Fibroblast of villous mesenchyme (primary cell): ENCODE measurements at regions not wholly inside any gene's neighbourhood (a gene's known extent, or its start where the extent isn't known, plus 50 kb on each side); places are given as distances from the start of the nearest gene placed in this dataset.

Experiments
- DNase-seq: peaks from one replicate; pipeline ENCODE4 v3.0.0-alpha.2; 2010; ENCODE audit warnings: low read depth
- H3K4me3 ChIP-seq: 2 replicates; pipeline ENCODE4 v1.5.1; 2011; ENCODE audit warnings: low read depth, mild to moderate bottlenecking, low read length
- CTCF ChIP-seq: IDR thresholded peaks from 2 replicates; pipeline ENCODE4 v1.5.1; 2012; ENCODE audit warnings: low read depth, mild to moderate bottlenecking, low read length; ENCODE audit not compliant: insufficient read depth

GRCh38 chr13:111519041-111519440, 198.6 kb downstream of the TEX29 start:
- no peak overlapping the region for H3K4me3 ChIP-seq
- no peak for TF ChIP-seq CTCF
- DNase-seq, result no peak

- TF ChIP-seq CTCF, result no peak
- DNase-seq, result no peak
- H3K4me3 ChIP-seq, result no peak overlapping the region
Measured at GRCh38 chr13:111519490-111520170, 199.2 kb downstream of the TEX29 start.

GRCh38 chr13:111521030-111521429, 200.6 kb downstream of the TEX29 start:
- DNase-seq, result no peak
- TF ChIP-seq CTCF, result no peak
- H3K4me3 ChIP-seq, result no peak overlapping the region

GRCh38 chr13:111521691-111522229, 201.3 kb downstream of the TEX29 start:
- DNase-seq, result no peak
- H3K4me3 ChIP-seq, result no peak overlapping the region
- no peak for TF ChIP-seq CTCF

GRCh38 chr13:111525320-111526118, 205.1 kb downstream of the TEX29 start:
- no peak for DNase-seq
- TF ChIP-seq CTCF, result no peak
- H3K4me3 ChIP-seq, result no peak overlapping the region

- no peak overlapping the region for H3K4me3 ChIP-seq
- no peak for DNase-seq
- no peak for TF ChIP-seq CTCF
Measured at GRCh38 chr13:111526922-111527321, 206.5 kb downstream of the TEX29 start.
